Neuronal stem cell (in vitro differentiated cells): ENCODE measurements at regions not wholly inside any gene's neighbourhood (a gene's known extent, or its start where the extent isn't known, plus 50 kb on each side); places are given as distances from the start of the nearest gene placed in this dataset.

Experiments used
- DNase-seq: peaks from one replicate; pipeline ENCODE4 v3.0.0-alpha.2; 2013; ENCODE audit warnings: low spot score
- H2AFZ ChIP-seq: one replicate; pipeline ENCODE4 v1.6.1; 2013; ENCODE audit warnings: mild to moderate bottlenecking, low read length, inconsistent platforms
- H2AK5ac ChIP-seq: 2 replicates; pipeline ENCODE4 v1.6.1; 2013; ENCODE audit warnings: low read depth, mild to moderate bottlenecking, inconsistent platforms, low read length, moderate library complexity, mixed read lengths
- H2BK120ac ChIP-seq: 2 replicates; pipeline ENCODE4 v1.6.1; 2013; ENCODE audit warnings: low read depth, mild to moderate bottlenecking, inconsistent platforms, low read length, moderate library complexity, mixed read lengths
- H2BK12ac ChIP-seq: one replicate; pipeline ENCODE4 v1.6.1; 2013; ENCODE audit warnings: low read length, inconsistent platforms
- H2BK15ac ChIP-seq: 2 replicates; pipeline ENCODE4 v1.6.1; 2013; ENCODE audit warnings: mild to moderate bottlenecking, low read length, inconsistent platforms, mixed read lengths
- H2BK5ac ChIP-seq: one replicate; pipeline ENCODE4 v1.6.1; 2013; ENCODE audit warnings: inconsistent platforms, mild to moderate bottlenecking, low read length, moderate library complexity
- H3K14ac ChIP-seq: one replicate; pipeline ENCODE4 v1.6.1; 2013; ENCODE audit warnings: low read length, inconsistent platforms
- H3K18ac ChIP-seq: 2 replicates; pipeline ENCODE4 v1.6.1; 2013; ENCODE audit warnings: low read length, inconsistent platforms
- H3K23ac ChIP-seq: 2 replicates; pipeline ENCODE4 v1.6.1; 2013; ENCODE audit warnings: low read depth, mild to moderate bottlenecking, mixed read lengths, low read length, inconsistent platforms; ENCODE audit not compliant: poor library complexity
- H3K27ac ChIP-seq: replicated peaks from 3 replicates; pipeline ENCODE4 v1.5.1; 2013; ENCODE audit warnings: low read length, inconsistent platforms
- H3K27me3 ChIP-seq, 3 experiments: 2 replicates each; pipeline ENCODE4 v1.6.1; 2013; ENCODE audit warnings: low read length in 3 of 3, mild to moderate bottlenecking in 2 of 3, inconsistent platforms in 1 of 3, low read depth in 1 of 3, mixed read lengths in 1 of 3, moderate library complexity in 1 of 3; ENCODE audit not compliant: control insufficient read depth in 3 of 3, insufficient read depth in 3 of 3
- H3K36me3 ChIP-seq, 2 donors: replicated peaks in 1 of 2; 2 replicates each; pipeline ENCODE4 v1.6.1; 2013; ENCODE audit warnings: low read length in 2 of 2; ENCODE audit not compliant: control insufficient read depth in 2 of 2, insufficient read depth in 2 of 2
- H3K4ac ChIP-seq: 2 replicates; pipeline ENCODE4 v1.6.1; 2013; ENCODE audit warnings: inconsistent platforms, mild to moderate bottlenecking, low read length, moderate library complexity
- H3K4me1 ChIP-seq, 2 donors: 1 replicate in 1 of 2; 2 replicates in 1 of 2; pipeline ENCODE4 v1.6.1; 2013; ENCODE audit warnings: low read length in 2 of 2, low read depth in 1 of 2; ENCODE audit not compliant: control insufficient read depth in 2 of 2, insufficient read depth in 1 of 2
- H3K4me2 ChIP-seq: one replicate; pipeline ENCODE4 v1.6.1; 2013; ENCODE audit warnings: mild to moderate bottlenecking, low read length, inconsistent platforms; ENCODE audit not compliant: insufficient read depth, poor library complexity, severe bottlenecking
- H3K4me3 ChIP-seq, 2 donors: 2 replicates each; pipeline ENCODE4 v1.5.1; 2013; ENCODE audit warnings: low read length in 2 of 2, mild to moderate bottlenecking in 2 of 2, inconsistent platforms in 1 of 2, moderate library complexity in 1 of 2
- H3K79me1 ChIP-seq: one replicate; pipeline ENCODE4 v1.6.1; 2013; ENCODE audit warnings: low read depth, mild to moderate bottlenecking, inconsistent platforms, low read length, moderate library complexity
- H3K9ac ChIP-seq: one replicate; pipeline ENCODE4 v1.6.1; 2013; ENCODE audit warnings: mild to moderate bottlenecking, low read depth, low read length, inconsistent platforms; ENCODE audit not compliant: poor library complexity
- H3K9me3 ChIP-seq, 2 donors: replicated peaks in 1 of 2; 2 replicates each; pipeline versions ENCODE3 to v1.6.1; 2013; ENCODE audit warnings: low read length in 2 of 2, mild to moderate bottlenecking in 2 of 2, inconsistent platforms in 1 of 2, low read depth in 1 of 2, mixed read lengths in 1 of 2, moderate library complexity in 1 of 2; ENCODE audit not compliant: control insufficient read depth in 2 of 2, insufficient read depth in 1 of 2
- H4K8ac ChIP-seq: one replicate; pipeline ENCODE4 v1.6.1; 2013; ENCODE audit warnings: low read depth, mild to moderate bottlenecking, inconsistent platforms, low read length, moderate library complexity
- H4K91ac ChIP-seq: one replicate; pipeline ENCODE4 v1.6.1; 2013; ENCODE audit warnings: low read length, low read depth, mild to moderate bottlenecking, inconsistent platforms; ENCODE audit not compliant: poor library complexity
- WGBS, 2 donors: extraction: QIAGEN DNeasy Blood & Tissue Kit; methylation state at CpG; one replicate each; pipeline ENCODE4 v1.1.7; 2013; ENCODE audit warnings: missing lambda C conversion rate in 2 of 2, mixed read lengths in 1 of 2; ENCODE audit not compliant: insufficient read length in 2 of 2, insufficient replicate concordance in 1 of 2; ENCODE audit errors: extremely low coverage in 2 of 2; 5-methylcytosine and 5-hydroxymethylcytosine counted together

DNA sequence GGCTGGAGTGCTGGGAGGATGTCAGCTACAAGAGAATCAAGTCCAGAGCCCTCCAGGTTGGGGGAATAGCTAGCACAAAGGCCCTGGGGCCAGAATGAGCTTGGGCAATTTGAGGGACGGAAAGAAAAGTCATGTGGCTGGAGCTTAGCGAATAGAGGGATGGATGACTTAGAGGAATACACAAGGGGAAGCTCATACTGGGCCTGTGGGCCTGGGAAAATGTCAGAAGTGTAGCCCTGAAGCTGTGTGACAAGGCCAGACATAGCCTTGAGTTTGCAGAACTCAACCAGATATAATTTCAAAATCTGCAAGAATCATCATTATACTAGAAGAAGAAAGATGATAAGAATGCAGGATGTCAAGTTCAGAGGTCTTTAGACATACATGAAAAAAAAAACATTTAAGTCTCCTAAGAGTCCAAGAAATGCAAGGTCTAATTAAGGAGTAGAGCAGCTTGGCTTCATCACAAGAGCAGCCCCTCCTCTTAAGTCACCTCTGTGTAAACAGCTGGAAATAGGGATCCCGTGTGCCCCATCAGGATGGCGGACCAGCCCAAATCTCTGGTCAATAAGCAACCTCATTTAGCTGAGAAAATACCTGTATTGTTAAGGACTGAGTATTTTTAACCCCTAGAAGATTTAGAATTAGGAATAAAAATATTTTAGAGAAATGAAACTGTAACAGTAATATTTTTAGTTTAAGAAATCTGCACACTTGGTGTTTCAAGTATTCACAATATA, 66.6 kb downstream of the ABCC12 start:
- no peak overlapping the region for H2AK5ac ChIP-seq
- no peaks in the 10 kb centered on the region for H3K36me3 ChIP-seq
- no peaks in the 10 kb centered on the region for H3K27me3 ChIP-seq
- no peak overlapping the region for H4K8ac ChIP-seq
- H2BK5ac ChIP-seq = no peak overlapping the region
- H3K4ac ChIP-seq = no peak overlapping the region
- H2AFZ ChIP-seq = no peak overlapping the region
- H2BK120ac ChIP-seq = no peak overlapping the region
- H3K9me3 ChIP-seq = peaks cover 0 to 2% of the 10 kb centered on the region in 2 donors
- no peaks in the 10 kb centered on the region for H3K79me1 ChIP-seq
- no peak overlapping the region for H3K4me3 ChIP-seq
- no peak overlapping the region for H4K91ac ChIP-seq
- H3K18ac ChIP-seq = no peak overlapping the region
- no peak overlapping the region for H2BK15ac ChIP-seq
- no peak for DNase-seq
- no peak overlapping the region for H3K27ac ChIP-seq
- no peaks in the 10 kb centered on the region for H3K4me1 ChIP-seq
- H3K9ac ChIP-seq = no peak overlapping the region
- H3K4me2 ChIP-seq = no peak overlapping the region
- H2BK12ac ChIP-seq = no peak overlapping the region
- H3K23ac ChIP-seq = no peak overlapping the region
- H3K14ac ChIP-seq = no peak overlapping the region
- no CpG with 5 or more reads among the region's 4 CpGs for WGBS, 2 donors

DNA sequence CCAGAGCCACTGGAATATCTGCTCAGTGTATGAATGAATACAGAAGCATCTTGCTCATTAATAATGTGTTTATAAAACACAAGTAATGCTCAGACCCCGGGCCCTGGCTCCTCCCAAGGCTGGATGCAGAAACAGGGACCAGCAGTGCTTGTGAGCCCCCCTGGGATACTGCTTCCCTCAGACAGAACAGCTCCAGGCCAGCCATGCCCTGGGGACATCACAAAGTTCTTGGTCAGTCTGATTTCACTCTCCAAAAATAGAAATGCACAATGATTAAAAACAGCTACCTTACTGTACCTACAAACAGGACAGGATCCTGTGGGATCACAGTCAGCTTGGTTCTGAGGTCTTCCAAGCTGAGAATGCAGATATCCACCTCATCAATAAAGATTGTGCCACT, 68.2 kb downstream of the ABCC12 start:
- Histone ChIP-seq H2BK15ac (no peak overlapping the region), H3K4me2 (no peak overlapping the region), H2AFZ (no peak overlapping the region), H3K4me3 (no peak overlapping the region), H3K9ac (no peak overlapping the region), H2BK120ac (no peak overlapping the region), H3K27ac (no peak overlapping the region), H3K4ac (no peak overlapping the region), H2BK12ac (no peak overlapping the region), H3K14ac (no peak overlapping the region), H3K4me1 (no peaks in the 10 kb centered on the region), H4K8ac (no peak overlapping the region), H3K79me1 (no peaks in the 10 kb centered on the region), H3K18ac (no peak overlapping the region), H2BK5ac (no peak overlapping the region), H3K27me3 (no peaks in the 10 kb centered on the region), H3K9me3 (peaks cover 0 to 2% of the 10 kb centered on the region in 2 donors), H4K91ac (no peak overlapping the region), H3K23ac (no peak overlapping the region), H3K36me3 (no peaks in the 10 kb centered on the region), H2AK5ac (no peak overlapping the region)
- WGBS, 2 donors = no CpG with 5 or more reads among the region's 1 CpG
- DNase-seq = no peak

DNA sequence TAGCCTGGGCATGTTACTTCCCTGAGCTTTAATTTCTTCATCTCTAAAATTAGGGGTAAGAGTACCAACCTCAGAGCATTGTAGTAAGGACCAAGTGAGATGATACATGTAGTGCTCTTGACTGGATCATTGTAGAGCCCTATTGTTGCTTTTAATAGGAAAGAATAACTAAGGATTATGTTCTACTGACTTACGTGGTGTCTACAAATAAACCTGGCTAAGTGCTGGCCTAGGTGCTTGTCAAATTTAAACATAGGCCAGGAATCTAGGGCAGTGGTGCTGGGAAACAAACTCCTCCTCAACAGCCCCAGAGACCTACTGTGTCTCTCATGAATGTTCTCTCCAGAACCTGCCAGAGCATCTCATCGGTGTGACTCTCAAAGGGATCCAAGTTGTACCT, 69.4 kb downstream of the ABCC12 start:
- no CpG with 5 or more reads among the region's 2 CpGs for WGBS, 2 donors

DNA sequence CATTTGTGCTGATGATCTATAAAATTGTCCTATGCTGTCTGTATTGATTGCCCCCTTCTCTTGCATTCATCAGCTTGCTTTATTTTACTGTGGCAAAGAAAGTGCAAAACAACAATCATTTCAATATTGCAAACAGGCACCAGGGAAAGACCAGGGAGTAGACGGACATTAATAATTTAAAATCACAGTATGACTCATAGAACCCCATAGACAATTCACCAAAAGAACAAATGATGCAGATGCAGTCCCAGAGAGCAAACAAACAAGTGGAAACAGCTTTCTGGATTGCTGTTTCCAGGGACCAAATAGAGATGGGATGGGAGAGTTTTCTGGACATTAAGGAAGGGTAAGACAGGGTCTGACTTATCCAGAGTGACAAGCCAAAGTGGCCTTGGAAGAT, 70.1 kb downstream of the ABCC12 start:
- Histone ChIP-seq H3K9me3 (no peaks in the 10 kb centered on the region), H4K91ac (no peak overlapping the region), H3K4ac (no peak overlapping the region), H3K36me3 (no peaks in the 10 kb centered on the region), H3K27ac (no peak overlapping the region), H2AK5ac (no peak overlapping the region), H3K79me1 (no peaks in the 10 kb centered on the region), H3K4me2 (no peak overlapping the region), H3K4me1 (no peaks in the 10 kb centered on the region), H4K8ac (no peak overlapping the region), H2BK120ac (no peak overlapping the region), H3K23ac (no peak overlapping the region), H3K18ac (no peak overlapping the region), H2AFZ (no peak overlapping the region), H3K4me3 (no peak overlapping the region), H2BK5ac (no peak overlapping the region), H3K9ac (no peak overlapping the region), H3K14ac (no peak overlapping the region), H2BK15ac (no peak overlapping the region), H2BK12ac (no peak overlapping the region), H3K27me3 (no peaks in the 10 kb centered on the region)
- no CpG with 5 or more reads among the region's 1 CpG for WGBS, 2 donors
- DNase-seq = no peak

More for the DNA sequence above, 69.4 kb downstream of the ABCC12 start:
- no peak overlapping the region for H3K18ac ChIP-seq
- H3K27me3 ChIP-seq = no peaks in the 10 kb centered on the region
- H3K14ac ChIP-seq = no peak overlapping the region
- no peak for DNase-seq
- no peak overlapping the region for H3K4me3 ChIP-seq
- no peak overlapping the region for H3K23ac ChIP-seq
- no peaks in the 10 kb centered on the region for H3K36me3 ChIP-seq
- H2BK15ac ChIP-seq = no peak overlapping the region
- no peak overlapping the region for H2BK120ac ChIP-seq
- no peak overlapping the region for H4K91ac ChIP-seq
- H2BK12ac ChIP-seq = no peak overlapping the region
- H2AK5ac ChIP-seq = no peak overlapping the region
- H2AFZ ChIP-seq = no peak overlapping the region
- H2BK5ac ChIP-seq = no peak overlapping the region
- no peaks in the 10 kb centered on the region for H3K79me1 ChIP-seq
- H3K4me2 ChIP-seq = no peak overlapping the region
- no peak overlapping the region for H3K4ac ChIP-seq
- H4K8ac ChIP-seq = no peak overlapping the region
- H3K4me1 ChIP-seq = no peaks in the 10 kb centered on the region
- H3K9ac ChIP-seq = no peak overlapping the region
- H3K27ac ChIP-seq = no peak overlapping the region
- no peaks in the 10 kb centered on the region for H3K9me3 ChIP-seq
